Nephron (organoid): ENCODE measurements at regions not wholly inside any gene's neighbourhood (a gene's known extent, or its start where the extent isn't known, plus 50 kb on each side); places are given as distances from the start of the nearest gene placed in this dataset.

Source experiments
- H3K27ac Mint-ChIP-seq, 3 experiments: 2 replicates each; pipeline ENCODE4 v1.8.0; 2020; ENCODE audit warnings: mixed read lengths in 3 of 3, mild to moderate bottlenecking in 2 of 3, moderate library complexity in 1 of 3
- H3K27me3 Mint-ChIP-seq: 2 replicates; pipeline ENCODE4 v1.8.0; 2021; ENCODE audit warnings: low read depth, mild to moderate bottlenecking, moderate library complexity, mixed read lengths
- H3K36me3 Mint-ChIP-seq: 2 replicates; pipeline ENCODE4 v1.8.0; 2020; ENCODE audit warnings: low read depth, mixed read lengths
- H3K4me1 Mint-ChIP-seq: 2 replicates; pipeline ENCODE4 v1.8.0; 2020; ENCODE audit warnings: mixed read lengths
- H3K4me3 Mint-ChIP-seq, 3 experiments: 2 replicates each; pipeline ENCODE4 v1.8.0; 2020; ENCODE audit warnings: mild to moderate bottlenecking in 3 of 3, mixed read lengths in 3 of 3, moderate library complexity in 2 of 3
- H3K9me3 Mint-ChIP-seq: 2 replicates; pipeline ENCODE4 v1.8.0; 2020; ENCODE audit warnings: mixed read lengths
- TF ChIP-seq, protein P1 (sequence below), 3 experiments: fragments of 200-600 bp; sonication (generic); IDR thresholded peaks; one replicate each; pipeline ENCODE4 v1.5.0; 2021; ENCODE audit warnings: antibody characterized with exemption in 3 of 3; ENCODE audit not compliant: unreplicated experiment in 3 of 3

GRCh38 chr5:145544401-145544800, 290.7 kb downstream of the PRELID2 start:
- Mint-ChIP-seq H3K36me3 (no peaks in the 10 kb centered on the region), H3K27me3 (no peaks in the 10 kb centered on the region), H3K27ac (no peak overlapping the region), H3K4me1 (no peaks in the 10 kb centered on the region), H3K9me3 (no peaks in the 10 kb centered on the region), H3K4me3 (no peak overlapping the region)
- TF ChIP-seq, protein P1, sequence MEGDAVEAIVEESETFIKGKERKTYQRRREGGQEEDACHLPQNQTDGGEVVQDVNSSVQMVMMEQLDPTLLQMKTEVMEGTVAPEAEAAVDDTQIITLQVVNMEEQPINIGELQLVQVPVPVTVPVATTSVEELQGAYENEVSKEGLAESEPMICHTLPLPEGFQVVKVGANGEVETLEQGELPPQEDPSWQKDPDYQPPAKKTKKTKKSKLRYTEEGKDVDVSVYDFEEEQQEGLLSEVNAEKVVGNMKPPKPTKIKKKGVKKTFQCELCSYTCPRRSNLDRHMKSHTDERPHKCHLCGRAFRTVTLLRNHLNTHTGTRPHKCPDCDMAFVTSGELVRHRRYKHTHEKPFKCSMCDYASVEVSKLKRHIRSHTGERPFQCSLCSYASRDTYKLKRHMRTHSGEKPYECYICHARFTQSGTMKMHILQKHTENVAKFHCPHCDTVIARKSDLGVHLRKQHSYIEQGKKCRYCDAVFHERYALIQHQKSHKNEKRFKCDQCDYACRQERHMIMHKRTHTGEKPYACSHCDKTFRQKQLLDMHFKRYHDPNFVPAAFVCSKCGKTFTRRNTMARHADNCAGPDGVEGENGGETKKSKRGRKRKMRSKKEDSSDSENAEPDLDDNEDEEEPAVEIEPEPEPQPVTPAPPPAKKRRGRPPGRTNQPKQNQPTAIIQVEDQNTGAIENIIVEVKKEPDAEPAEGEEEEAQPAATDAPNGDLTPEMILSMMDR (IDR thresholded peaks at IDR 0.05; ENCODE audit: unreplicated experiment in 3 of 3): no peak

- H3K9me3 Mint-ChIP-seq: no peaks in the 10 kb centered on the region
- H3K4me1 Mint-ChIP-seq: no peaks in the 10 kb centered on the region
- no peaks in the 10 kb centered on the region for H3K27me3 Mint-ChIP-seq
- no peak overlapping the region for H3K4me3 Mint-ChIP-seq
- no peaks in the 10 kb centered on the region for H3K36me3 Mint-ChIP-seq
- no peak overlapping the region for H3K27ac Mint-ChIP-seq
- TF ChIP-seq, protein P1 (IDR thresholded peaks at IDR 0.05; ENCODE audit: unreplicated experiment in 3 of 3): no peak
Observed at GRCh38 chr5:145543968-145544367, 291.2 kb downstream of the PRELID2 start.

DNA sequence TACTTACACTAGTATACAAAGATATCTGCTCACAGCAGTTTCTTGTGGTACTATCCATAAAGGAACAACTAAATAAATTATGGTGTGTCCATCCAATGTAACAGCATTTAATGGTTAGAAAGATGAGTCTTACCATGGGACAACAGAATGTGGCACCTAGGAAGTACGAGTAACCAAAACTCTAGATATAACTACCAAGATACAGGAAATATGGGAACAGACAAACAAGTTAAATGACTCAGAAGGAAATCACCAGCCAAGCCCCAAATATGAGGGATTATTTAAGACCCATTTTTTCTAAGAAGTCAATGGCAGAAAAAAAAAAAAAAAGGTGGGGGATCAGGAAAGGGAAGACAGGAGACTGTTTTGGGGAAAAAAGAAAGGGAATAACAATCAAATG, 294.8 kb downstream of the PRELID2 start:
- H3K9me3 Mint-ChIP-seq: peaks cover 13% of the 10 kb centered on the region
- TF ChIP-seq, protein P1 (IDR thresholded peaks at IDR 0.05; ENCODE audit: unreplicated experiment in 3 of 3): no peak
- no peaks in the 10 kb centered on the region for H3K36me3 Mint-ChIP-seq
- H3K4me3 Mint-ChIP-seq: no peak overlapping the region
- H3K27me3 Mint-ChIP-seq: no peaks in the 10 kb centered on the region
- no peak overlapping the region for H3K27ac Mint-ChIP-seq
- H3K4me1 Mint-ChIP-seq: no peaks in the 10 kb centered on the region

GRCh38 chr5:145539201-145539600, 295.9 kb downstream of the PRELID2 start:
- TF ChIP-seq, protein P1 (IDR thresholded peaks at IDR 0.05; ENCODE audit: unreplicated experiment in 3 of 3): no peak
- no peaks in the 10 kb centered on the region for H3K4me1 Mint-ChIP-seq
- H3K27ac Mint-ChIP-seq: no peak overlapping the region
- no peaks in the 10 kb centered on the region for H3K36me3 Mint-ChIP-seq
- H3K4me3 Mint-ChIP-seq: no peak overlapping the region
- peaks cover 13% of the 10 kb centered on the region for H3K9me3 Mint-ChIP-seq
- no peaks in the 10 kb centered on the region for H3K27me3 Mint-ChIP-seq

GRCh38 chr5:145536133-145536532, 299.0 kb downstream of the PRELID2 start:
- Mint-ChIP-seq H3K27ac (peak overlapping the region in 2 of 3 experiments; percentile 70 to 81), H3K4me1 (no peaks in the 10 kb centered on the region), H3K4me3 (no peak overlapping the region), H3K27me3 (no peaks in the 10 kb centered on the region), H3K9me3 (peaks cover 13% of the 10 kb centered on the region), H3K36me3 (no peaks in the 10 kb centered on the region)
- TF ChIP-seq, protein P1 (IDR thresholded peaks at IDR 0.05; ENCODE audit: unreplicated experiment in 3 of 3): no peak

GRCh38 chr5:145531038-145531734, 304.0 kb downstream of the PRELID2 start:
- H3K27ac Mint-ChIP-seq: peak overlapping the region in 2 of 3 experiments; percentile 30 to 58
- TF ChIP-seq, protein P1 (IDR thresholded peaks at IDR 0.05; ENCODE audit: unreplicated experiment in 3 of 3): no peak
- H3K4me3 Mint-ChIP-seq: no peak overlapping the region
- H3K36me3 Mint-ChIP-seq: no peaks in the 10 kb centered on the region
- H3K9me3 Mint-ChIP-seq: no peaks in the 10 kb centered on the region
- no peaks in the 10 kb centered on the region for H3K4me1 Mint-ChIP-seq
- no peaks in the 10 kb centered on the region for H3K27me3 Mint-ChIP-seq
